ENCODE measurements at regions not wholly inside any gene's neighbourhood (a gene's known extent, or its start where the extent isn't known, plus 50 kb on each side); places are given as distances from the start of the nearest gene placed in this dataset.

GRCh38 chr2:136557203-136557602 lies 208.1 kb upstream of the THSD7B start:
- no peak for DNase-seq

GRCh38 chr2:136550181-136550580 lies 215.2 kb upstream of the THSD7B start:
- DNase-seq: no peak

DNA sequence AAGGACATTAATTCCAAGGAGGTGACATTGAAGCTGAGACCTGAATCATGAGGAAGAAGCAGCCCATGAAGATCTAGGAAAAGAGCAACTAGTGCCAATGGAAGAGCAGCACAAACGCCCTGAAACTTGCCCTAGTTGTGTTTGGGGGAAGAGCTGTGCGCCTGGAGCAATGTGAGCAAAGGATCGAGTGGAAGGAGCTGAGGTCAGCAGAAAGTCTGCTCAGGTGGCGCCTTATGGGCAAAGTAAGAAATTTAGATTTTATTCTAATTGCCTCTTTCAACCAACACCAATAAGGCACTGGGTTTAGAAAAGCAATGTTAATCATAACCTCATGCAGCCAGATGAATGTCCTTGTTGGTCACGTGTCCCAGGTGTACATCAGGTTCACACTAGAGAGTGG lies 226.0 kb upstream of the THSD7B start:
- no peak for DNase-seq

DNA sequence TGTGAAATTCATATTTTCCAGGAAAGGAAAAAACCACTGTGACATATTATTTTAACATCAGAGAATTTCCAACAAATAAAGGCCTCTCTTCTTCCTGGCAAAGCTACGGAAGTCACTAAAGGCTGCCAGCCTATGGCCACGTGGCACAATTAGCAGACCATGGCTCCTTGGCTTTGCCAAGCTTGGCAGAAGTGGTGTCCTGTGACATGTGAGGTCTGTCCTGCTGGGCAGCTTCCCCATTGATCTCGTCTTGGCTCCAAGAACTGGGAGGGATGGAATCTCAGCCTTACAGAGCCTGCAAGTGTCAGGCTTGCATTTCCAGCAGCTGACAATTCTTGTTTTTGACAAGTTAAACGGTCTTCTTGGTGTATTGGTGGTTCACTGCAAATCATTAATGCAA lies 226.9 kb upstream of the THSD7B start:
- no peak for DNase-seq

GRCh38 chr2:136534811-136535210 lies 230.5 kb upstream of the THSD7B start:
- DNase-seq: no peak

GRCh38 chr2:136532171-136532570 lies 233.2 kb upstream of the THSD7B start:
- no peak for DNase-seq

DNA sequence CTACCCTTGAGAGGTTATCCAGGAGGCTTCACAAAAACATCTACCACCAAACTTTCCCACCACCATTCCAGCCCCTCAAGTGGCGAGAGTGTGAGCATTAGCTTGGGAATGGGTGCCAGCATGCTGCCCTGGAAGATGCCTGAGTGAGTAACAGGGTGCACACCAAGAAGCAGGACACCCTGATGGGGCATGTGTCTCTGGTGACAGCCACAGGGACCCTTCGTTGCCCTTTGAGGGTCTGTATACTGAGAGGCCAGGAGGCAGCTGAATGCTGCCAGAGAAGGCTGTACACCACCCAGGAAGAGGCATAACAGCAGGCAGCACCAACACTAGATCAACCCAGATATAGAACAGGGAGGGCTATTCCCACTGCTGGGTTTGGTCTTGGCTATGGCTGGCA lies 233.6 kb upstream of the THSD7B start:
- no peak for DNase-seq

- DNase-seq: no peak
Measured at GRCh38 chr2:136530146-136530545, 235.2 kb upstream of the THSD7B start.

GRCh38 chr2:136527560-136527959 lies 237.8 kb upstream of the THSD7B start:
- DNase-seq: no peak

DNA sequence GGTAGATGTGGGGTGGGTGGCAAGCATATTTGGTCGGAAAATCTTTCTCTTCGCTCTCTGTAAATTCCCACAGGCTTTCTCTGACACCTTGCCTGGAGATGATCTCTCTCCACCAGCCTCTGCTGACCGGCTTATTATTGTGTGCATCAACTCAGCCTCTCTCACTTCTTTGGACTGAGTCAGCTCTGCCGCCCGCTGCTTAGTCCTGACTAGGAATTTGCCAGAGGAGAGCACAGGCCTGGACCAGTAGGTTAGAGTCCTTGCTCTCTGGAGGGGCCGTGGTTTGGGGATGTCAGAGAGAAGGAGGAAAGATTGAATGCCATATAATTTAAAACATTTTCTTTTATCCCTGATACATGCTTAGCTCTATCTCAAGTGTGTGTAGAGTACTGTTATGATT lies 242.6 kb upstream of the THSD7B start:
- no peak for DNase-seq

- no peak for DNase-seq
Measured at GRCh38 chr2:136517716-136518115, 247.6 kb upstream of the THSD7B start.

- DNase-seq: no peak
Measured at GRCh38 chr2:136510244-136510643, 255.1 kb upstream of the THSD7B start.

GRCh38 chr2:136505462-136505861 lies 259.9 kb upstream of the THSD7B start:
- DNase-seq: no peak

DNA sequence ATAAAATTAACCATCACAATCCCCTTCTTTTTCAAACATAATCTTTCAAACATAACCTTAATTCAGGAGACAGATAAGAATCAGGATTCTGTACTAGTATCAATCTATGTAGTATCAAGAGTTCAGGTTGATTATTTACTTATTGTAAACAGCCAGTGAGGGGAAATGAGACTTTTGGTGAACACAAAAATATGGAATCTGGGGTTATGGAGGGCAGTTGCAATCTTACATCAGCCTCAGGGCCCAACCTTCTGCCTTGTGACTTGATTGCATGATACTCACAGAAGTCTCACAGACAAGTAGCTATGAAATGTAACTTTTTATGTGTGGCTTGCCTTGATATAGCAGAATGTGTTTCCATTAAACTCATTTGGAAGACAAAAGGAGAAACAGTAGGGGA lies 262.7 kb upstream of the THSD7B start:
- DNase-seq: no peak

DNA sequence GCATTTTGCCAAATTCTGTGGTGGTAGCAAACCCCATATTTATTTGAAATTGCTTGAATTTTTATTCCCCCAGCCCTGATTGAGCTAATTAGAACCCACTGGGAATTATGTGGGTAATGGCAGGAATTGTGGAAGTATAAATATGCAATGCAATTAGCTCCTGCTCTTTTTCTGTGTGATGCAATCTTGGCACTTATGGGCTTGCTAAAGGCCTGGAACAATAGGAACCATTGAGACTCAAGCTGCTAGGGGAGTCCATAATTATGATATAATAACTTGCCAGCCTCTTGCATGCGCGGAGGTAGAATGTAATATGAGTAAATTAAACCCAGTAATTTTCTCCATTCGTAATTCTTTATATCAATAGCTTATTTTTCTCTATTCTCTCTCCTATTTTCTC lies 267.6 kb upstream of the THSD7B start:
- DNase-seq: no peak

DNA sequence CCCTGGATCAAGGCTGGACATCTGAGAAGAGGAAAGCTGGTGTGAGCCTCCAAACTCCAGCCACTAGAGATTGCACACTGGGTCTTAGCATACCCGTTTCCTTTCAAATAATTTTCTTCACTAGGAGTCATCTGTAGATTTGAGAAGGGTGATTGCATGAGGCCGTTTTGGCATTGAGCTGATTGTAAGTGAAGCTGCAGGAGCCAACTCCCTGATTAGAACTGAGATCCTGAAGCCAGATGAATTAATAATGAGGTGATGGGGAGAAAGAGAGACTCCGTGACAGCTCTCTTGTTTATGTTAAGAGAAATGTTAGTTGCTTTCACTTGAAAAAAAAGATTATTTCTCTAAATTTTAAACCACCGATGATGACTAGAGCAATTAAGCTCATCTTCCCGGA lies 268.4 kb upstream of the THSD7B start:
- no peak for DNase-seq

DNA sequence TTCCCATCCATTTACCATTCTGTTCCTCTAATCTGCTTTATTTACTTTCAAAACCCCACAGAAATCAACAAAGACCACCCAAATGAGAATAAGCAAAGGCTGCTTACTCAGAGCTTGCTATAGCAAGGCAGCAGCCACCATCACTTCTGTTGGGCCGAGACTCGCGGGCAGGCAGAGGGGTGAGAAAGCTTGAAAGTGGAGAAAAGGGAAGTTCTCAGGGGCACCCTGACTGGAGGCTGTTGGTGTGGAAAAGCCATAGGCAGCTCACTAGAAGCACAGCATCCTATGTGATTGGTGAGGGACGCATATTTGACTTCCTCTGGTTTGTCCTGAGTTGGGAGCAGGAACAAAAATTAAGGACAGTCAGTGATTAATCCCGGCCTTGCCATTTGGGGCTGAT lies 269.7 kb upstream of the THSD7B start:
- DNase-seq: no peak

DNA sequence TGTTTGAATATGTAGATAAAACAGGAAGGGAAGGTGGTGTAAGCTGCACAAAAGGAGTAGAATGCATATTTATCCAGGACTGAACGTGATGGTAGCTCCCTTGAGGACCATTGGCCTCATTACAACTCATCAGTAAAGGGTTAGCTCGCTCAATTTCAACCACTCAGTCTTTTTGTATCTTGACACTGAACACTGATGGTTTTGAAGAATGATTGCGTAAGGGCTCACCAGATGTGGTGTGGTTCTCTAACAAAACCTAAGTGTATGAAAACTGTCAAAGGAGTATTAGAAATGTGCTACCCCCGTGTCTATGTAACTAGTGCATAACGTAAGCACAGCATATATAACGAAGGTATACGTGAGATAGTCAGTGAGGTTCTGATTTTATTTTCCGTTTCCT lies 272.4 kb upstream of the THSD7B start:
- DNase-seq: no peak

GRCh38 chr2:136490100-136490499 lies 275.2 kb upstream of the THSD7B start:
- no peak for DNase-seq

DNA sequence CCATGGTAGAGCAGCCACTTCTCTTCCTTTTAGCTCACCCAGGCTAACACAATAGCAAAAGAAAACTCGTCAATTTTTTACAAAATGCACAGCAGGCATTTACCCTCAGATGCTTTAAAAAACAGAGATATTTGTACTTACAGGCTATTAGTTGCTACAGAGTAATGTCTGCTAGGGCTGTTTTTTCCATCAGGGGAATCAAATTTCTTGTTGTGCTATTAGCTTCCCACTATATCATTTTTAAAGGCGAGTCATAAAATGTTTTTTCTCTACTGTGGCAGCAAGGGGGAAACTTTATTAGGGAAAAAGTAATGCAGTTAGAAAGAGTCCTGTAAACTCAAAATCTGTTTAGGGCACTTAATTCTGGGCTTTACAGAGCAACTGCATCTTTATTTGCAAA lies 277.9 kb upstream of the THSD7B start:
- no peak for DNase-seq

DNA sequence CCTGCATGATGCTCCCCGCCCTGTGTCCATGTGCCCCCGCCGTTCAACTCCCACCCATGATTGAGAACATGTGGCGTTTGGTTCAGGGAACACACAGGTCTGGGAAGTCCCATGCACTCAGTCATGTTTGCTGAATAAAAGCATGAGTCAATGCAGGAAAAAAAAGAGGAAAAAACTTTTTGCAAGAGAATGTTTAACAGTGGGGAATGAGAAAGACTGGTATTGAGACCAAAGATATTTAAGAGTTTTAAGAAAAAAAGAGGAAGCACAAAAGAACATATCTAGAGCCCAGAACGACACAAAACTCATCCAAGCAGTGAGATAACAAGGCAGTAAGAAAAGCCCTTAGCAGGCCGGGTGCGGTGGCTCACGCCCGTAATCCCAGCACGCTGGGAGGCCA lies 279.2 kb upstream of the THSD7B start:
- DNase-seq: no peak

GRCh38 chr2:136482966-136483365 lies 282.4 kb upstream of the THSD7B start:
- no peak for DNase-seq

DNA sequence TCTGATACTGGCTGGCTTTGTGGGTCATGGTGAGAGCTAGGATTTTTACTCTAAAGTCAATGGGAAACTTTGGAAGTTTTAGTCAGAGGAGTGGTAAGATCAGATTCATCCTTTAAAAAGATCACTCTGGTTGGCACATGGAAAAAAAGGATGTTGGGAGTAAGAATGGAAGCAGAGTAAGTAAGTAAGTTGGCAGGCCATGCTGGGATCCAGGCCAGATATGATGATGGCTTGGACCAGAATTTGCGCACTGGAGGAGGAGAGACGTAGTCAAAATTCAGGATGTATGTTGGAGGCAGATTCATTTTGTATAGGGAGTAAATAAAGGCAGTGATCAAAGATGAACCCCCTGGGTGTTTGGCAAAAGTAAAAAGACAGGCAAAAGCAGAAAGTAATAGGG lies 283.3 kb upstream of the THSD7B start:
- no peak for DNase-seq

GRCh38 chr2:136479696-136480095 lies 285.6 kb upstream of the THSD7B start:
- DNase-seq: no peak

DNA sequence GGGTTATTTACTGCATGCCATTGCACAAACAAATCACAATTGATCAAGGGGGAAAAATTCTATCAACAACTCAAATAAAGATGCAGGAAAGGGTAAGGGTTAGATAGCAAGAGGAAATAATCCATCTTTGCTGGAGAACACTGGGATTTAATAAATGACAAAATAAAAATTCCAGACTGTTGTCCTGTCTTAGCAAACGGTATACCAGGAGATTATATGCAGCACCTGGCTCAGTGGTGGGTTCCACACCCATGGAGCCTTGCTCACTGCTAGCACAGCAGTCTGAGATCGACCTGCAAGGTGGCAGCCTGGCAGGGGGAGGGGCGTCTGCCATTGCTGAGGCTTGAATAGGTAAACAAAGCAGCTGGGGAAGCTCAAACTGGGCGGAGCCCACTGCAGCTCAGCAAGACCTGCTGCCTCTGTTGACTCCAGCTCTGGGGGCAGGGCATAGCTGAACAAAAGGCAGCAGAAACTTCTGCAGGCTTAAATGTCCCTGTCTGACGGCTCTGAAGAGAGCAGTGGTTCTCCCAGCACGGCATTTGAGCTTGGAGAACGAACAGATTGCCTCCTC lies 296.5 kb upstream of the THSD7B start:
- DNase-seq: no peak

DNA sequence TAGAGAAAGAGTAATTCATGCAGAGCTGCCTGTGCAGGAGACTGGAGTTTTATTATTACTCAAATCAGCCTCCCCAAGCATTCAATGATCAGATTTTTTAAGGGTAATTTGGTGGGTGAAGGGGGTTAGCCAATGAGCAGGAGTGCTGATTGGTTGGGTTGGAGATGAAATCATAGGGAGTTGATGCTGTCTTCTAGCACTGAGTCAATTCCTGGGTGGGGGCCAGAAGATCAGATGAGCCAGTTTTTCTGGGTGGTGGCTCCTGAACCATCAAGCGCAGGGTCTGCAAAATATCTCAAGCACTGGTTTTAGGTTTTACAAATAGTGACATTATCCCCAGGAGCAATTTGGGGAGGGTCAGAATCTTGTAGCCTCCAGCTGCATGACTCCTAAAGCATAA lies 312.8 kb upstream of the THSD7B start:
- no peak for DNase-seq

Data from bone marrow (tissue), 2 donors.